Loucy (cell line): ENCODE measurements at regions not wholly inside any gene's neighbourhood (a gene's known extent, or its start where the extent isn't known, plus 50 kb on each side); places are given as distances from the start of the nearest gene placed in this dataset.

ENCODE experiments used
- H2AFZ ChIP-seq: fragments of 200-600 bp; sonication (generic); 2 replicates; pipeline ENCODE4 v1.6.0; 2016; ENCODE audit warnings: antibody characterized with exemption, mild to moderate bottlenecking, low read length, moderate library complexity
- H3F3A ChIP-seq: fragments of 200-600 bp; 2 replicates; pipeline ENCODE4 v1.6.0; 2016; ENCODE audit warnings: antibody characterized with exemption, low read depth, mild to moderate bottlenecking
- H3K27me3 ChIP-seq: fragments of 200-600 bp; sonication (generic); 2 replicates; pipeline ENCODE4 v1.6.1; 2014; ENCODE audit warnings: low read length, mild to moderate bottlenecking; ENCODE audit not compliant: insufficient read depth, poor library complexity, severe bottlenecking
- H3K36me3 ChIP-seq: fragments of 200-600 bp; sonication (generic); 2 replicates; pipeline ENCODE4 v1.6.1; 2016; ENCODE audit warnings: low read length; ENCODE audit not compliant: insufficient read depth
- H3K4me1 ChIP-seq: fragments of 200-600 bp; sonication (generic); 2 replicates; pipeline ENCODE4 v1.5.1; 2014; ENCODE audit warnings: low read length, mild to moderate bottlenecking; ENCODE audit not compliant: insufficient read depth, poor library complexity, severe bottlenecking
- H3K4me2 ChIP-seq: fragments of 200-600 bp; sonication (generic); 2 replicates; pipeline ENCODE4 v1.6.0; 2014; ENCODE audit warnings: antibody characterized with exemption, low read length, low read depth, mild to moderate bottlenecking; ENCODE audit not compliant: poor library complexity, severe bottlenecking
- H3K4me3 ChIP-seq: fragments of 200-600 bp; sonication (generic); 2 replicates; pipeline ENCODE4 v1.5.1; 2014; ENCODE audit warnings: low read length, mild to moderate bottlenecking, mixed read lengths; ENCODE audit not compliant: poor library complexity, severe bottlenecking
- H3K79me2 ChIP-seq: fragments of 200-600 bp; sonication (generic); 2 replicates; pipeline ENCODE4 v1.6.1; 2014; ENCODE audit warnings: low read length; ENCODE audit not compliant: insufficient read depth
- H3K9ac ChIP-seq: fragments of 200-600 bp; sonication (generic); 2 replicates; pipeline ENCODE4 v1.6.0; 2014; ENCODE audit warnings: mild to moderate bottlenecking, low read depth, low read length, moderate library complexity; ENCODE audit not compliant: poor library complexity, severe bottlenecking
- H3K9me2 ChIP-seq: fragments of 200-600 bp; sonication (generic); replicated peaks from 2 replicates; pipeline ENCODE4 v1.6.1; 2016; ENCODE audit warnings: low read depth, low read length, mixed read lengths
- H3K9me3 ChIP-seq: fragments of 200-600 bp; sonication (generic); 2 replicates; pipeline ENCODE4 v1.6.1; 2014; ENCODE audit warnings: mild to moderate bottlenecking, antibody characterized with exemption, low read length, low read depth; ENCODE audit not compliant: insufficient read depth
- H4K20me1 ChIP-seq: fragments of 200-600 bp; sonication (generic); 2 replicates; pipeline ENCODE4 v1.6.0; 2014; ENCODE audit warnings: antibody characterized with exemption, low read length, mild to moderate bottlenecking; ENCODE audit not compliant: insufficient read depth, poor library complexity, severe bottlenecking
- EZH2phosphoT487 ChIP-seq: fragments of 200-600 bp; IDR thresholded peaks from 2 replicates; pipeline ENCODE4 v1.6.1; 2018; ENCODE audit warnings: antibody characterized with exemption, mild to moderate bottlenecking, moderate library complexity, borderline replicate concordance
- TF ChIP-seq, protein P1 (sequence below): fragments of 200-600 bp; sonication (generic); conservative IDR thresholded peaks from 2 replicates; pipeline ENCODE4 v1.5.1; 2014; ENCODE audit warnings: mild to moderate bottlenecking, antibody characterized with exemption, low read length

DNA sequence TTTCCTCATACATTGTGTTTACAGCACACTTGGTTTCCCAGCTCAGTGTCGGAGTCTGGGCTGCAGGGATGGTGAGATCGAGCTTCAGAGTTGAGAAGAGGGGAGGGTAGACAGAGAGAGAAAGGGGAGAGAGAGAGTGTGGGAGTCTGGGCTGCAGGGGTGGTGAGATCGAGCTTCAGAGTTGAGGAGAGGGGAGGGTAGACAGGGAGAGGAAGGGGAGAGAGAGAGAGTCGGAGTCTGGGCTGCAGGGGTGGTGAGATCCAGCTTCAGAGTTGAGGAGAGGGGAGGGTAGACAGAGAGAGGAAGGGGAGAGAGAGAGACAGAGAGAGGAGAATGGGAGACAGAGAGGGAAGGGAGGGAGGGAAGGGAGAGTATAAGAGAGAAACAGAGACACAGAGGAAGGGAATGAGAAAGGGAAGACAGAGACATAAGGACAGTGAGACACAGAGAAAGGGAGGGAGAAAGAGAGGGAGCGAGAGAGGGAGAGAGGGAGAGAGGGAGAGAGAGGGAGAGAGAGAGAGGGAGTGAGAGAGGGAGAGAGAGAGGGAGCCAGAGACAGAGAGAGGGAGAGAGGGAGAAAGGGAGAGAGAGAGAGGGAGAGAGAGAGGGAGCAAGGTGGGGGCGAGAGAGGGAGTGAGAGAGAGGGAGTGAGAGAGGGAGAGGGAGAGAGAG is 222.7 kb upstream of the GMDS start:
- Histone ChIP-seq H3K4me3 (no peak overlapping the region), H3F3A (no peaks in the 10 kb centered on the region), H3K27me3 (no peaks in the 10 kb centered on the region), H4K20me1 (no peaks in the 10 kb centered on the region), H3K9me3 (no peaks in the 10 kb centered on the region), H3K36me3 (no peaks in the 10 kb centered on the region), H3K79me2 (no peaks in the 10 kb centered on the region), H3K9ac (no peak overlapping the region), H3K9me2 (no peaks in the 10 kb centered on the region), H2AFZ (no peak overlapping the region), H3K4me2 (no peak overlapping the region), H3K4me1 (no peaks in the 10 kb centered on the region)
- TF ChIP-seq, protein P1, sequence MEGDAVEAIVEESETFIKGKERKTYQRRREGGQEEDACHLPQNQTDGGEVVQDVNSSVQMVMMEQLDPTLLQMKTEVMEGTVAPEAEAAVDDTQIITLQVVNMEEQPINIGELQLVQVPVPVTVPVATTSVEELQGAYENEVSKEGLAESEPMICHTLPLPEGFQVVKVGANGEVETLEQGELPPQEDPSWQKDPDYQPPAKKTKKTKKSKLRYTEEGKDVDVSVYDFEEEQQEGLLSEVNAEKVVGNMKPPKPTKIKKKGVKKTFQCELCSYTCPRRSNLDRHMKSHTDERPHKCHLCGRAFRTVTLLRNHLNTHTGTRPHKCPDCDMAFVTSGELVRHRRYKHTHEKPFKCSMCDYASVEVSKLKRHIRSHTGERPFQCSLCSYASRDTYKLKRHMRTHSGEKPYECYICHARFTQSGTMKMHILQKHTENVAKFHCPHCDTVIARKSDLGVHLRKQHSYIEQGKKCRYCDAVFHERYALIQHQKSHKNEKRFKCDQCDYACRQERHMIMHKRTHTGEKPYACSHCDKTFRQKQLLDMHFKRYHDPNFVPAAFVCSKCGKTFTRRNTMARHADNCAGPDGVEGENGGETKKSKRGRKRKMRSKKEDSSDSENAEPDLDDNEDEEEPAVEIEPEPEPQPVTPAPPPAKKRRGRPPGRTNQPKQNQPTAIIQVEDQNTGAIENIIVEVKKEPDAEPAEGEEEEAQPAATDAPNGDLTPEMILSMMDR: no peak
- no peak for TF ChIP-seq EZH2phosphoT487

DNA sequence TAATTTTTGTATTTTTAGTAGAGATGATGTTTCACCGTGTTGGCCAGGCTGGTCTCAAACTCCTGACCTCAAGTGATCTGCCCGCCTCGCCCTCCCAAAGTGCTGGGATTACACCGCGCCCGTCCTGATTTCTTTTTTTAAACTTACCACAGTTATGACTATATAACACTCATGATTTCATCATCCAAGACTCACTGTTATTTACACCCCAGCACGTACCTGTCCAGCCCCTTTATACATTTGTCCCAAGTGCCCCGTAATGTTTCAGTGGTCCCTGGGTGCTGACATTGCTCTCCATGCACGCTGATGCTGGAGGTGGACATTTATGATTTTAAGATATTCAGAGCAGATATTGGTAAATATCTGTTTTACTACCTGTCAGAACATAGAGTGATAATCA is 219.9 kb upstream of the GMDS start:
- no peak overlapping the region for H3K9ac ChIP-seq
- H3K4me2 ChIP-seq: no peak overlapping the region
- no peaks in the 10 kb centered on the region for H3K79me2 ChIP-seq
- no peak overlapping the region for H2AFZ ChIP-seq
- H3K4me3 ChIP-seq: no peak overlapping the region
- H3K9me3 ChIP-seq: no peaks in the 10 kb centered on the region
- H4K20me1 ChIP-seq: no peaks in the 10 kb centered on the region
- H3K4me1 ChIP-seq: no peaks in the 10 kb centered on the region
- no peaks in the 10 kb centered on the region for H3K27me3 ChIP-seq
- no peaks in the 10 kb centered on the region for H3K9me2 ChIP-seq
- no peak for TF ChIP-seq EZH2phosphoT487
- TF ChIP-seq, protein P1: no peak
- no peaks in the 10 kb centered on the region for H3F3A ChIP-seq
- H3K36me3 ChIP-seq: no peaks in the 10 kb centered on the region

DNA sequence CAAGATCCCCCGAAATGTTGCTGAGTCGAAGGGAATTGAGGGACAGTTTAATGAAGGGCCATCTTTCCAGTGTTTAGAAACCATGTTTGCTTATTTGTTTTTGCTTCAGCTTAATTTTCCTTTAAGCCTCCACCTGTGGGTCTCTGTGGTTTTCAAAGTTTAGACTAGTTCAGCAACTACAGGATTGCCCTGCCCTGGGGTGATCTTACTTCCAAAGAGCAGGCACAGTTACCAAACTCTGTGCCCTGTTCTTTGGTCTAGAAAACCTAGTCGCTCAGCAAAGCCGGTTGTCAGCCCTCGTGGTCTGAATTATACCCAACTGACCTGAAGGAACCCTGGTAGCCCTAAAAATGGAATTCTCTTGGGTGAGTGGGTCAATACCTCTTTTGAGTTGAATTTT is 219.2 kb upstream of the GMDS start:
- no peaks in the 10 kb centered on the region for H3F3A ChIP-seq
- no peak overlapping the region for H3K9ac ChIP-seq
- no peaks in the 10 kb centered on the region for H3K79me2 ChIP-seq
- H3K4me2 ChIP-seq: no peak overlapping the region
- H3K4me1 ChIP-seq: no peaks in the 10 kb centered on the region
- H3K9me3 ChIP-seq: no peaks in the 10 kb centered on the region
- H3K9me2 ChIP-seq: no peaks in the 10 kb centered on the region
- TF ChIP-seq EZH2phosphoT487: no peak
- no peak overlapping the region for H3K4me3 ChIP-seq
- no peaks in the 10 kb centered on the region for H3K27me3 ChIP-seq
- H2AFZ ChIP-seq: no peak overlapping the region
- H4K20me1 ChIP-seq: no peaks in the 10 kb centered on the region
- no peaks in the 10 kb centered on the region for H3K36me3 ChIP-seq

DNA sequence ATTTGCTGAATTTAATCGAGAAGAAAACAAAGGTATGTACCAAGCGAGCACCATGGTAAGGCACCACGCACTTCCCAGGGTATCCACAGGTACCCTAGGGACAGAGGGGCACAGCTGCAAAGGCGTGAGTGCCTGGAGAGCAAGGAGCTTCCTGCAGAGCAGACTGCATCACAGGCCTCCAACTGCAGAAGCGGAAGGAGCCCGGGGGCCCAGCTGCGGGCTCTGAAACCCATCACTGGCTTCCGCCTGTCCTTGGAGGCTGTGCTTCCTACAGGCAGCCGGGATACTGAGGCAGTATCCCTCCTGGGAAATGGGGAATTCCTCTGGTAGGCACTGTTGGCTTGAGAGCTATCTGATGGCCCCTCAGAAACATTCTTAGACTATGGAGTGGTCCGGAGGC is 217.4 kb upstream of the GMDS start:
- Histone ChIP-seq H3K79me2 (no peaks in the 10 kb centered on the region), H2AFZ (no peak overlapping the region), H3K4me1 (no peaks in the 10 kb centered on the region), H3K9me2 (no peaks in the 10 kb centered on the region), H3K4me2 (no peak overlapping the region), H4K20me1 (no peaks in the 10 kb centered on the region), H3K27me3 (no peaks in the 10 kb centered on the region), H3K9ac (no peak overlapping the region), H3K4me3 (no peak overlapping the region), H3F3A (no peaks in the 10 kb centered on the region), H3K36me3 (no peaks in the 10 kb centered on the region), H3K9me3 (no peaks in the 10 kb centered on the region)
- no peak for TF ChIP-seq EZH2phosphoT487
- TF ChIP-seq, protein P1: no peak
